Testis (tissue), 2 donors: ENCODE measurements at regions not wholly inside any gene's neighbourhood (a gene's known extent, or its start where the extent isn't known, plus 50 kb on each side); places are given as distances from the start of the nearest gene placed in this dataset.

ENCODE experiments used
- POLR2A ChIP-seq: fragments of 450-650 bp; IDR thresholded peaks from one replicate; pipeline ENCODE4 v1.6.1; 2017; ENCODE audit warnings: antibody characterized with exemption, mild to moderate bottlenecking, moderate library complexity
- TF ChIP-seq, protein P1 (sequence below), 3 experiments: fragments of 450-650 bp in 2 of 3; fragments of 200-600 bp in 1 of 3; sonication (generic) in 1 of 3; IDR thresholded peaks; one replicate each; pipeline ENCODE4 v1.5.1; 2016 to 2019; ENCODE audit warnings: antibody characterized with exemption in 3 of 3, mild to moderate bottlenecking in 2 of 3, moderate library complexity in 1 of 3

DNA sequence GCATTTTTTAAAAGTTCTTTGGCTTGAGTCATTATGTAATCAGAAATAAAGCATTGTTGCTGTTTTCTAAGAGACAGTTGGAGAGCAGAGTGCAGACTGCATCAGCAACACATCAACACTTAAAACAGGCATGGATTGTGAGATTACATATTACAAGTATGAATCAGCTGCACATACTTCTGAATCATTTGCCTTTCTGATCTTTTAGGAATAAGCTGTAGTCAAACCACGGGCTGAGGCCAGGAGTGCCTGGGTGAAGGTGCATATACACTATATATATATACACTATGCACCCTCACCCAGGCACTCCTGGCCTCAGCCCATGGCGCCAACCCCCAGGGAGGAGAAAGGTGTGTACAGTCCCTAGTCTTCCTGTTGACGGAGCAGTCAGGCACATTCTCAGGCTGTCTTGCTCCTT, 52.4 kb upstream of the DLX6 start:
- TF ChIP-seq, protein P1, sequence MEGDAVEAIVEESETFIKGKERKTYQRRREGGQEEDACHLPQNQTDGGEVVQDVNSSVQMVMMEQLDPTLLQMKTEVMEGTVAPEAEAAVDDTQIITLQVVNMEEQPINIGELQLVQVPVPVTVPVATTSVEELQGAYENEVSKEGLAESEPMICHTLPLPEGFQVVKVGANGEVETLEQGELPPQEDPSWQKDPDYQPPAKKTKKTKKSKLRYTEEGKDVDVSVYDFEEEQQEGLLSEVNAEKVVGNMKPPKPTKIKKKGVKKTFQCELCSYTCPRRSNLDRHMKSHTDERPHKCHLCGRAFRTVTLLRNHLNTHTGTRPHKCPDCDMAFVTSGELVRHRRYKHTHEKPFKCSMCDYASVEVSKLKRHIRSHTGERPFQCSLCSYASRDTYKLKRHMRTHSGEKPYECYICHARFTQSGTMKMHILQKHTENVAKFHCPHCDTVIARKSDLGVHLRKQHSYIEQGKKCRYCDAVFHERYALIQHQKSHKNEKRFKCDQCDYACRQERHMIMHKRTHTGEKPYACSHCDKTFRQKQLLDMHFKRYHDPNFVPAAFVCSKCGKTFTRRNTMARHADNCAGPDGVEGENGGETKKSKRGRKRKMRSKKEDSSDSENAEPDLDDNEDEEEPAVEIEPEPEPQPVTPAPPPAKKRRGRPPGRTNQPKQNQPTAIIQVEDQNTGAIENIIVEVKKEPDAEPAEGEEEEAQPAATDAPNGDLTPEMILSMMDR (IDR thresholded peaks at IDR 0.05) = no peak
- no peak for TF ChIP-seq POLR2A
